GM18499 (cell line): ENCODE measurements at regions not wholly inside any gene's neighbourhood (a gene's known extent, or its start where the extent isn't known, plus 50 kb on each side); places are given as distances from the start of the nearest gene placed in this dataset.

Source experiments
- ATAC-seq: cut with Tn5 transposase; IDR thresholded peaks from one replicate; pipeline ENCODE4 v1.9.1; 2021; ENCODE audit warnings: moderate number of reproducible peaks; ENCODE audit not compliant: insufficient read depth, unreplicated experiment

GRCh38 chr2:41420219-41420618 is 627.6 kb upstream of the PKDCC start:
- no peak for ATAC-seq

GRCh38 chr2:41420872-41421271 is 626.9 kb upstream of the PKDCC start:
- no peak for ATAC-seq

GRCh38 chr2:41431756-41432155 is 616.1 kb upstream of the PKDCC start:
- ATAC-seq = no peak

- ATAC-seq = no peak
Measured at GRCh38 chr2:41432459-41432858, 615.4 kb upstream of the PKDCC start.

GRCh38 chr2:41434991-41435390 is 612.8 kb upstream of the PKDCC start:
- ATAC-seq = no peak

- ATAC-seq = no peak
Measured at GRCh38 chr2:41441958-41442357, 605.9 kb upstream of the PKDCC start.

GRCh38 chr2:41445865-41446264 is 602.0 kb upstream of the PKDCC start:
- no peak for ATAC-seq

GRCh38 chr2:41446266-41446665 is 601.6 kb upstream of the PKDCC start:
- ATAC-seq = no peak

GRCh38 chr2:41448221-41448620 is 599.6 kb upstream of the PKDCC start:
- ATAC-seq = no peak

GRCh38 chr2:41457026-41457425 is 590.8 kb upstream of the PKDCC start:
- ATAC-seq = no peak

- ATAC-seq = no peak
Measured at GRCh38 chr2:41460661-41461060, 587.2 kb upstream of the PKDCC start.

- ATAC-seq = no peak
Measured at GRCh38 chr2:41464395-41464794, 583.4 kb upstream of the PKDCC start.

- ATAC-seq = no peak
Measured at GRCh38 chr2:41475959-41476358, 571.9 kb upstream of the PKDCC start.

- ATAC-seq = no peak
Measured at GRCh38 chr2:41482659-41483058, 565.2 kb upstream of the PKDCC start.

- ATAC-seq = no peak
Measured at GRCh38 chr2:41483226-41483625, 564.6 kb upstream of the PKDCC start.

GRCh38 chr2:41483982-41484857 is 563.6 kb upstream of the PKDCC start:
- no peak for ATAC-seq

GRCh38 chr2:41484858-41485234 is 563.0 kb upstream of the PKDCC start:
- ATAC-seq = no peak

GRCh38 chr2:41486948-41487347 is 560.9 kb upstream of the PKDCC start:
- no peak for ATAC-seq

GRCh38 chr2:41488888-41489287 is 558.9 kb upstream of the PKDCC start:
- ATAC-seq = no peak

GRCh38 chr2:41489638-41490037 is 558.2 kb upstream of the PKDCC start:
- ATAC-seq = no peak

GRCh38 chr2:41495050-41495449 is 552.8 kb upstream of the PKDCC start:
- no peak for ATAC-seq

- ATAC-seq = no peak
Measured at GRCh38 chr2:41496908-41497307, 550.9 kb upstream of the PKDCC start.
